ENCODE measurements at regions not wholly inside any gene's neighbourhood (a gene's known extent, or its start where the extent isn't known, plus 50 kb on each side); places are given as distances from the start of the nearest gene placed in this dataset.

- no peak for DNase-seq
Observed at GRCh38 chr18:78305789-78306188, 673.8 kb upstream of the SALL3 start.

- no peak for DNase-seq
Observed at GRCh38 chr18:78309307-78309706, 670.3 kb upstream of the SALL3 start.

DNA sequence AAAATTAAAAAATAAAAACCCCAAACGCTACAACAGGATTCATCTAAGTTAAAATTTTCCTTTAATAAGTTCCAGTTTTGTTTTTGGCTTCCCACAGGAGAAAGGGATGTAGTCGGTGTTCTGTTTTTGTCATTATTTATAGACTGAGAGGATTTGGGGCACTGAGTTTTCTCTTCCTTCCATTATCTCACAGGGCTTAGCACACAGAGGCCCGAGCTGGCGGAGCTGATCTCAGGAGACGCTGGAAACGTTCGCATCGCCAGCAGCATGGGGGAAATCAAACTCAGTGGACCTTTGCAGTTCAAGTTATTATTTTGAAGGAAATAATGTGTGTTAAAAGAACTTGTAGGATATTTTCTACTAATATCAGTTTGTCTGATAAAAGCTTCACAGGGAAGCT, 669.7 kb upstream of the SALL3 start:
- no peak for DNase-seq

DNA sequence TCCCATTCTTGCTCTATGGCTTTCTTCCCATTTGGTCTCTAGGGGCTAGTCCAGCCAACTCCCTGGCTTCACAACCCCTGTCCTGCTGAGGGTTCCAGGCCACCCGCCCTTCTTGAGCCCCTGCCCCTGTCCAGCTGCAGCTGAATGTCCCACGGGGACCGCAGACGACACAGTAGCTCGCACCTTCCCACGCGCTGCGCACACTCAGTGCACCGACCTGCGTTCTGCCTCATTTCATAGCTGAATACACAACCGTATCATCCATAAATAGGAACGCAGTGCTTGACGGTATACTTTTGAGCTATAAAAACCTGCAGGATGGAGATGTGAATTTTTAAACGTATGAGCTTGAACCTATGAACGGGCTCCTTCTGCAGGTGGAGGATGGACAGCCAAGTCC, 660.4 kb upstream of the SALL3 start:
- DNase-seq, result no peak

DNA sequence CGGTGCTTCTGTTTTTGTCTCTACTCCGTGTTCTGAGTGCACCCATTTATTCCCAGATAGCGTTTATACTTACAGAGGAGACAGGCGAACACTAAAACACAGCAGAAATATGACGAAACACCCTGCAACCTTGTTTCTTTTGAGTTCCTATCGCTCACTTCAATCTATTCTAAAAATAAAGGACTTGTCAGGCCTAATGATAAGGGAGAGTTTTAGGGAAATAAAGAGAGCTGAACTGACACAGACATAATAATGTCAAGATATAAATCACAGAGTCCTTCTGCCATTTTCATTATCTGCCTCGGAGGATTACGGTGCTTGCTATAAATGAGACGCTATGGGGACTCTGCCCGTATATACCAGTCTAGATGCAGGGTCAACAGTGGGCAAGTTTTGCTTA, 659.7 kb upstream of the SALL3 start:
- no peak for DNase-seq

DNA sequence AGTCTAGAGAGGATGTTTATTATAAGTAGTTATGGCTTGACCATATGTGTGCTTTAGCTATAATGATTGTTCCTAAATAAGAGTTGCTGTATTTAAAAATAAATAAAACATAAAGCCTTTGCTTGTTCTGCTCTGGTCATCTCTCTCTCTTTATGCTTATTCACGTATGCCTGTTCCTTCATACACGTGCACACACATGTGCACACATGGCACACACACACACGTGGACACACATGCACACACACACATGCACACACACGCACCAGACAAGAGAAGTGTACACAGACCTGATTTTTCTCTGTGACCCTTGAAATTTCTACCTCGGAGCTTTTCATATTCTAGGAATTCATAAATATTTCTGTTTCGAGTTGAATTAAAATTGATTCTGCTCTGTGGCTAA, 658.2 kb upstream of the SALL3 start:
- DNase-seq, result no peak

- no peak for DNase-seq
Observed at GRCh38 chr18:78323453-78324197, 656.0 kb upstream of the SALL3 start.

- DNase-seq, result no peak
Observed at GRCh38 chr18:78327643-78328042, 652.0 kb upstream of the SALL3 start.

DNA sequence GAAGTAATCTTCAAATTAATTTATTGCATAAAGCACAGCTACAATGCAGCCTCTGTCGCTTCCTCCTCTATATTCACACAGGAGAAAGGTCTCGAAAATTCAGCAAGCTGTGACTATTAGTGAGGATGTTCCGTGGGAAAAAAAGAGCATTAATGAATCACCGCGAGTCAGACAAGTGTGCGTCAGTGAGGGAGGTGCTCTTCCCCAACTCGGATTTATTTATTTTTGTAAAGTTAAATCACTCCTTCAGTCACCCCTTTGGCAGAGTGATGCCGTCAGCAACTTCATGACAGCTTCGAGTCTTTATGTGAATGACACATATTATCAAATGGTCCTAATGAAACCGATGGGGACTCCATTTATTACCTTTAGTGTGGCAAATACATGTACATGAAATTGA, 648.9 kb upstream of the SALL3 start:
- no peak for DNase-seq

DNA sequence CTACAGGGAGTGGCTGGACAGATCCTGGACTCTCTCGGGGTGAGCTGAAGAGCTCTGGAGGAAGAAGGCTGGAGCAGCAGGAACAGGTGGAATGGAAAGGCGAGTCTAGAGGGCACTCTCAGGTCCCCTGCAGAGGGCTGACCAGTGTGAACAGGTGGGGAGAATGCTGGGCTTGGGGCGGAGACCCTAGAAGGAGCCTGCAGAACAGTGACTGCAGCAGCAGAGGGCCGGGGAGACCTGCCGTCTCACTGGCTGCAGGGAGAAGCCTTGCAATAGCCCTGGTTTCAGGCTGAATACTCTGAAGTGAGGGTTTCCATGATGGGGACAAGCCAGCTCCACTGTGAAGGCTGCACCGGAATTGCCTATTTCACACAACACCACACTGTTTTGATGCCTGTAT, 626.7 kb upstream of the SALL3 start:
- DNase-seq, result no peak

GRCh38 chr18:78362198-78362597, 617.4 kb upstream of the SALL3 start:
- no peak for DNase-seq

- no peak for DNase-seq
Observed at GRCh38 chr18:78363556-78364387, 615.8 kb upstream of the SALL3 start.

DNA sequence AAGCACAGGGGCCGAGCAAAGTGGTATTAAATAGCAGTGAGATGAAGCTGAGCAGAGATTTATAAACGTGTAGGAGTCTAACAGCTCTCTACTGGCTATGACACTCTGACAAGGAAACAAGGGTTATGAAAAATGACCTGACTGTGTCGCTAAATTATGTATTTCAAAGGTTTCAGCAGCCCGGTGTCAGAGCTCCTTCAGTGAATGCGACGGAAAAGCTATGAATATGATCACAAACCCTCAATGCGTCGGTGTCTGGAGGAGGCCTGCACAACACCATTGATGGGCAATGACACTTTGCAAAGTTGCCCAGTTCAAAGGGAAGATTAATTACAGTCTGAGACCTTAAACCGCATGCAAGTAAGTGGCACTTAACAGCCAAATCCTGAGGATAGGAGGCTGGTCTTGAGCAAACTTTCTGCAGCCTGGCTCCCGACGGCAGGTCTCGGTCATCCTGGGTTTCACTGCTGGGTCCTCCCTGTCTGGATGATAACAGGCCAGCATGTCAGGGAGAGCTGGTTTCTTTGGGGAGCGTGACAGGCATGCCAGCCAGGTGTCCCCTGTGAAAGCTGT, 615.1 kb upstream of the SALL3 start:
- no peak for DNase-seq

GRCh38 chr18:78367996-78368395, 611.6 kb upstream of the SALL3 start:
- DNase-seq, result no peak

- DNase-seq, result no peak
Observed at GRCh38 chr18:78368726-78369125, 610.9 kb upstream of the SALL3 start.

GRCh38 chr18:78376046-78376445, 603.6 kb upstream of the SALL3 start:
- no peak for DNase-seq

GRCh38 chr18:78378403-78378802, 601.2 kb upstream of the SALL3 start:
- DNase-seq, result no peak

DNA sequence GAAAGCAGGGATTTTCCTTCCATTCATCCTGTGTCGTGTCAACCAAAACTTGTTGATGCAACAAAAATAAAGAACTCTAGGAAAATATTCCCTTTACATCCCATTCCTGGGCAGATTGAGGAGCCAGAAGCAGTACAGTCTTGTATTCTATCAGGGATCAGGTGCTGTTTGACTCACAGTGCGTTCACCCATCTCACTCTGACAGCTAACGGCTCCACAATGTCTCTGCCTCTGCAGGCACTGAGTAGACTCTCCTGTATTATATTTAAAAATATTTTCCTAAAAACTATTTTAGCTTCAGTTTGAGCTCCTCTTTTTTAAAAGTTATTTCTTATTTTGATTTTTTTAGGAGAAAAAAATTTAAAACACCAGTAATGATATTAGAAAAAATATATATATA, 600.6 kb upstream of the SALL3 start:
- no peak for DNase-seq

DNA sequence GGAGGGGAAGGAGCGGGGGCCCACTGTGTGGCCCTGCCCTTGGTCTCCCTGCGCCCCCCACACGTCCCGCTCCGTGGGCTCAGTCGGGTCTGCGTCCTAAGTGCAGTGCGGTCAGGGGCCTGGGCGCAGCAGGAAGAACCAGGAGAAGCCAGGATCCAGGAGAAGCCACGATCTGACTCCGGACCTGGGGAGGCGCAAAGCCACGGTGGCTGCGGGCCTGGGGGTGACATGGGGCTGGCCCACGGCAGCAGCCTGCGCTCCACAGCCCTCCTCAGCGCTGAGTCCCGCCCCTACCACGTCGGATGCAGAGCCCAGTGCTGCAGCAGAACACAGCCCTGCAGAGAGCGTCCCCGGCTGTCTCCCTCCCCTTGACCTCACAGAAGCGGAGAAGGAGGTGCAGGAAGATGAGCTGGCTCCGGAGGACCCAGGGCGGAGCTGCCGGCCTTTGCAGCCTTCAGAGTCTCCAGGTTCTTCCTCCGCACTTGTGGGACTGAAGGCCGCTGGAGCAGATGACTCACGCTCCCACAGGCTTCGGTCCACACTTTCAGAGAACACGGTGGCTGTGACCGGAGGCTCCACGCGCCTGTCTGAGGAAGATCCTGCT, 589.2 kb upstream of the SALL3 start:
- no peak for DNase-seq

- DNase-seq, result no peak
Observed at GRCh38 chr18:78390952-78391348, 588.7 kb upstream of the SALL3 start.

DNA sequence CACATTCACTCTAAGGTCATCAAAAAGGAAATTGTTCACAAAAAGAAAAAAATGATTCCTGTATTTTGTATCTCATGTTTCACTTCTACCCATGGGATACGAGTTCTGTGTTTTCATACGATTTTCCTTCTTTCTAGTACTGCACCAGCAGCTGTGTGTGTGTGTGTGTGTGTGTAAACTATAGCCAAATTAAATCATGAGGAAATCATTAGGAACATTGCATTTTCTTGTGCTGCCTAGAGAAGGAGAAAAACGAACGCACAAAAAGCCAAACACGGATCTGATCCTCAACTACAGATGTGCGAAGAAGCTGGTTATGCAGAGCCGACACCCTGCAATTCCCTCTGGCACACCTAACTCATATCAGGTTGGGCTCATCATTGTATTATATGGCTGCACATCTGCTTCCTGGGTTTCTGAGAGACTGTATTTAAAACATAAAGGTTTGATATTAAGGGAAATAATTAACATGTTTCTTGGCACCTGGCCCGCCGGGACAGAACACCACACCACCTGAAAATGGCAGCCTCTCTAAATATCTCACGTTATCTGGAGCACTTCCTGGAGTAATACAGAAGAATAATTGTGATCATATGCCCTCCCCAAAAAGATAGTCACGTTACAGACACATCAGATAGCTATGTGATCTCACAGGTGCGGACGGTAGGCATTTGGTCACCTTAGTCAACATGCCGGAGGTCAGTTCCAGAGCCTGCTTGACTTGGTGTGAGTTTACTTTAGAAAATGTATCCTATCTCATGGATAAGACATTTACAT, 586.3 kb upstream of the SALL3 start:
- no peak for DNase-seq

- no peak for DNase-seq
Observed at GRCh38 chr18:78396077-78396476, 583.5 kb upstream of the SALL3 start.

DNA sequence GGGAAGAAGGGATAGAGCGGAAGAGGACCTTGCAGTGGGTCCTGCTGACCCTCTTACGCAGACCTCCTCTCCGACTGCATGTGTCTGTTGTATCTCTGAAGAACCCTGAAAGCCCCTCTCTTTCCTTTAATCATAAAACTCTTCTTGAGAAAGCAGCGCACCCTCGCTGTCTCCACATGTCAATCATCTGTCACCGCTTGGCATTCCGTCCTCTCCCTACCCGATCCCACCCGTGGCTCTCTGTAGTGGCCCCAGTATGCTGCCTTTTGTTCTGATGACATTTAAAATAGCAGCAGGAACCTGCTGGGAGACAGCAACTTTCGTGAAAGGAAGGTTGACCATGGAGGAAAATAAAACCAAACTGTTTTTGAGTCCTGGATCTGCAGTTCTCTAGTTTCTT, 582.9 kb upstream of the SALL3 start:
- no peak for DNase-seq

All from activated T-cell treated with anti-CD3 and anti-CD28 coated beads, Interleukin-2, amount 50 U/mL, for 1 hour (primary cell).